ENCODE measurements at regions not wholly inside any gene's neighbourhood (a gene's known extent, or its start where the extent isn't known, plus 50 kb on each side); places are given as distances from the start of the nearest gene placed in this dataset.

DNA sequence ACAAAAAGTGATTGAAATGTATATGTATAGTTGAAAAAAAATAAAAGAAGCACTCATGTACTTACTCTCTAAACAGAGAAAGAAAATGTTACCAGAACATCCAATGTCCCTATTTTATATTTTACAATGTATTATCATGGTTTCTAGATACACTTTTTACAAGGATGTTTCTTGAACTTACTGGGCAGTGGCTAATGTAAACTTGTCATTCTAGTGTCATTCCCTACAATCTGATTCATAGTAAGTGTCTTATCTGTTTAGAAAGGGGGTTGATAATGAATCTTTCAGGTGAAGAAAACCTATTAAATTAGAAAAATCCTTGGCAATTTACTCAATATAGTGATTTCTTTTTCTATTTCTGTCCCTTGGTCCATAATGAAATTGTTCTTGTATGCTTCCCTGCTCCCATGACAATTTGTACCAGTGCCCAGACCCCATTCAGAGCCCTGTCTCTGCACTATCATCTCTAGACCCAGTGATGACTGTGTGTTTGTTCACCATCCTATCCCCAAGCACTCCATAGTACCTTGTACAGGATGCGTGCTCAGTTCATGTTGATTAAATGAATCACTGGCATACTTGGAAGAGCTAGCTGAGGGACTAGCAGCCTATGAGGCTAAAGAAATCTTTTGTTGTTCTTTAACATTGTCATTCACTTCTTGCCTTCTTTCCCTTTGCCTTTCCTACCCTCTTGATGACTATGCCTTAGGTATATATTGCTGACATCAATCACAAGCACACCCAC is 101.2 kb downstream of the HMHB1 start:
- TF ChIP-seq YY1 (IDR thresholded peaks at IDR 0.05; ENCODE audit: insufficient read depth, insufficient read length) (no peak), SUZ12 (IDR thresholded peaks at IDR 0.05; ENCODE audit: extremely low read depth, insufficient read depth, insufficient read length) (no peak)
